ENCODE measurements at regions not wholly inside any gene's neighbourhood (a gene's known extent, or its start where the extent isn't known, plus 50 kb on each side); places are given as distances from the start of the nearest gene placed in this dataset.

DNA sequence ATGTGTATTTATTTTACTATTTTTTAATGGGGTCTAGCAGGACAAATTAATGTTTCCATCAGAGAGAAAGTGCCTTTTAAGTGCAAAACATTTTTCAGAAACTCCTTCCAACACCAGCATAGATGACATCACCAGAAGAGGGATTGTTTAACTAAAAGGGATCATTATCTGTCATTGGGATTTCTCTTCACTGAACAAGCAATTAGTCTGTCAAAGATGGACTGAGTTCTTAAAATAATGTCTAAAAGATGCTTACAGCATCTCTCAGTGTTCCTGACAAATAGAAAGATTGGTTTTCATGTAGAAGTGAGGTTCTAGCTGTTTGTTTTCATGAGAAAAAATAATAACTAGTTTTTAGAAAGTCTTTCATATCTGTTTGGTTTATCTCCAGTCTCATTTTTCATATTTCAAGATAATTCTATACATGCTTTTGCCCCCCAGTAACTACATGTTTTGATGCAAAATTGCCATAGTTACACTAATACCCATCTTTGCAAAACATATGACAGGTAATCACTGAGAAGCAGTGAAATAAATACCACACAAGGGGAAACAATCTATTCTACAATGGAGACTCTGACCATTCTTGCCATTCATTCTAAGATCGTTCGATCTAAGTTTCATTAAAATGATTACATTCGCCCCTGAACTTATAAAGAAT is 850.3 kb downstream of the GALC start:
- TF ChIP-seq EZH2 (IDR thresholded peaks at IDR 0.05; ENCODE audit: low read depth, unreplicated experiment) = no peak
- TF ChIP-seq, protein P1, sequence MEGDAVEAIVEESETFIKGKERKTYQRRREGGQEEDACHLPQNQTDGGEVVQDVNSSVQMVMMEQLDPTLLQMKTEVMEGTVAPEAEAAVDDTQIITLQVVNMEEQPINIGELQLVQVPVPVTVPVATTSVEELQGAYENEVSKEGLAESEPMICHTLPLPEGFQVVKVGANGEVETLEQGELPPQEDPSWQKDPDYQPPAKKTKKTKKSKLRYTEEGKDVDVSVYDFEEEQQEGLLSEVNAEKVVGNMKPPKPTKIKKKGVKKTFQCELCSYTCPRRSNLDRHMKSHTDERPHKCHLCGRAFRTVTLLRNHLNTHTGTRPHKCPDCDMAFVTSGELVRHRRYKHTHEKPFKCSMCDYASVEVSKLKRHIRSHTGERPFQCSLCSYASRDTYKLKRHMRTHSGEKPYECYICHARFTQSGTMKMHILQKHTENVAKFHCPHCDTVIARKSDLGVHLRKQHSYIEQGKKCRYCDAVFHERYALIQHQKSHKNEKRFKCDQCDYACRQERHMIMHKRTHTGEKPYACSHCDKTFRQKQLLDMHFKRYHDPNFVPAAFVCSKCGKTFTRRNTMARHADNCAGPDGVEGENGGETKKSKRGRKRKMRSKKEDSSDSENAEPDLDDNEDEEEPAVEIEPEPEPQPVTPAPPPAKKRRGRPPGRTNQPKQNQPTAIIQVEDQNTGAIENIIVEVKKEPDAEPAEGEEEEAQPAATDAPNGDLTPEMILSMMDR (conservative IDR thresholded peaks at IDR 0.05; ENCODE audit: low read depth in 2 of 2) = no peak
- no peak for TF ChIP-seq JUNB (IDR thresholded peaks at IDR 0.05; ENCODE audit: unreplicated experiment)
- TF ChIP-seq, protein P2, sequence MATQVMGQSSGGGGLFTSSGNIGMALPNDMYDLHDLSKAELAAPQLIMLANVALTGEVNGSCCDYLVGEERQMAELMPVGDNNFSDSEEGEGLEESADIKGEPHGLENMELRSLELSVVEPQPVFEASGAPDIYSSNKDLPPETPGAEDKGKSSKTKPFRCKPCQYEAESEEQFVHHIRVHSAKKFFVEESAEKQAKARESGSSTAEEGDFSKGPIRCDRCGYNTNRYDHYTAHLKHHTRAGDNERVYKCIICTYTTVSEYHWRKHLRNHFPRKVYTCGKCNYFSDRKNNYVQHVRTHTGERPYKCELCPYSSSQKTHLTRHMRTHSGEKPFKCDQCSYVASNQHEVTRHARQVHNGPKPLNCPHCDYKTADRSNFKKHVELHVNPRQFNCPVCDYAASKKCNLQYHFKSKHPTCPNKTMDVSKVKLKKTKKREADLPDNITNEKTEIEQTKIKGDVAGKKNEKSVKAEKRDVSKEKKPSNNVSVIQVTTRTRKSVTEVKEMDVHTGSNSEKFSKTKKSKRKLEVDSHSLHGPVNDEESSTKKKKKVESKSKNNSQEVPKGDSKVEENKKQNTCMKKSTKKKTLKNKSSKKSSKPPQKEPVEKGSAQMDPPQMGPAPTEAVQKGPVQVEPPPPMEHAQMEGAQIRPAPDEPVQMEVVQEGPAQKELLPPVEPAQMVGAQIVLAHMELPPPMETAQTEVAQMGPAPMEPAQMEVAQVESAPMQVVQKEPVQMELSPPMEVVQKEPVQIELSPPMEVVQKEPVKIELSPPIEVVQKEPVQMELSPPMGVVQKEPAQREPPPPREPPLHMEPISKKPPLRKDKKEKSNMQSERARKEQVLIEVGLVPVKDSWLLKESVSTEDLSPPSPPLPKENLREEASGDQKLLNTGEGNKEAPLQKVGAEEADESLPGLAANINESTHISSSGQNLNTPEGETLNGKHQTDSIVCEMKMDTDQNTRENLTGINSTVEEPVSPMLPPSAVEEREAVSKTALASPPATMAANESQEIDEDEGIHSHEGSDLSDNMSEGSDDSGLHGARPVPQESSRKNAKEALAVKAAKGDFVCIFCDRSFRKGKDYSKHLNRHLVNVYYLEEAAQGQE (IDR thresholded peaks at IDR 0.05; ENCODE audit: unreplicated experiment) = no peak
- no peak for TF ChIP-seq POLR2AphosphoS5 (IDR thresholded peaks at IDR 0.05; ENCODE audit: low read depth)

Measured in GM23338 (cell line).